MCF 10A (cell line): ENCODE measurements at regions not wholly inside any gene's neighbourhood (a gene's known extent, or its start where the extent isn't known, plus 50 kb on each side); places are given as distances from the start of the nearest gene placed in this dataset.
A peak's percentile ranks its signal among the peaks of the same experiment; 100 is the strongest.

Source experiments
- BruUV-seq: library from RNA; stranded (reverse); fragments of 400-500 nt; replicated peaks from 2 replicates; lab custom pipeline; 2021; lab: Mats Ljungman, UMichigan
- CTCF ChIA-PET: fragments of 300-600 bp; sonication (Branson Sonifier 250); formaldehyde crosslinking; extraction: SDS; loops from one replicate; lab custom pipeline; 2021; ENCODE audit warnings: antibody characterized with exemption, inconsistent platforms; lab: Yijun Ruan, JAX
- POLR2A ChIA-PET: fragments of 300-600, 350-650 bp; sonication (Branson Sonifier 250); formaldehyde crosslinking; extraction: SDS; loops from one replicate; lab custom pipeline; 2020; ENCODE audit warnings: antibody characterized with exemption, inconsistent platforms; lab: Yijun Ruan, JAX
- DNase-seq: peaks from one replicate; pipeline ENCODE4 v3.0.0-alpha.2; 2018; ENCODE audit not compliant: unreplicated experiment
- H3K27ac Mint-ChIP-seq: one replicate; pipeline ENCODE4 v1.8.0; 2022; ENCODE audit warnings: mild to moderate bottlenecking, low read depth, mixed read lengths; ENCODE audit not compliant: unreplicated experiment
- H3K27me3 Mint-ChIP-seq: one replicate; pipeline ENCODE4 v1.8.0; 2022; ENCODE audit warnings: mixed read lengths; ENCODE audit not compliant: insufficient read depth, unreplicated experiment
- H3K36me3 Mint-ChIP-seq: one replicate; pipeline ENCODE4 v1.8.0; 2022; ENCODE audit warnings: mild to moderate bottlenecking, moderate library complexity, mixed read lengths; ENCODE audit not compliant: insufficient read depth, unreplicated experiment
- H3K4me1 Mint-ChIP-seq: one replicate; pipeline ENCODE4 v1.8.0; 2022; ENCODE audit warnings: mixed read lengths; ENCODE audit not compliant: insufficient read depth, unreplicated experiment
- H3K4me3 Mint-ChIP-seq: one replicate; pipeline ENCODE4 v1.8.0; 2022; ENCODE audit warnings: mild to moderate bottlenecking, moderate library complexity, mixed read lengths; ENCODE audit not compliant: unreplicated experiment
- H3K9me3 Mint-ChIP-seq: one replicate; pipeline ENCODE4 v1.8.0; 2022; ENCODE audit warnings: mixed read lengths; ENCODE audit not compliant: unreplicated experiment
- CTCF ChIP-seq: fragments of 200-600 bp; IDR thresholded peaks from one replicate; pipeline ENCODE4 v1.8.0; 2022; ENCODE audit warnings: antibody characterized with exemption, mild to moderate bottlenecking; ENCODE audit not compliant: unreplicated experiment
- intact Hi-C: fragments of 100-400 bp; cut with micrococcal nuclease; formaldehyde crosslinking; loops from 2 replicates; pipeline ENCODE4 v1.14.1; 2022

- ChIA-PET POLR2A (no interaction called here), CTCF (interaction anchor here (0.6 to 1.0 kb wide), 2 partner anchors 680 to 799 kb away, joined by 3 to 5 read pairs; no protein-coding TSS in a partner anchor)
- no TSS peak for BruUV-seq
- H3K4me3 Mint-ChIP-seq: no peak overlapping the region
- no peaks in the 10 kb centered on the region for H3K36me3 Mint-ChIP-seq
- no peaks in the 10 kb centered on the region for H3K9me3 Mint-ChIP-seq
- intact Hi-C loops: loop anchor here (10.0 kb wide), 1 partner anchor 305 kb away; no protein-coding TSS in a partner anchor
- no peak for DNase-seq
- TF ChIP-seq CTCF: no peak
- H3K4me1 Mint-ChIP-seq: no peaks in the 10 kb centered on the region
- H3K27ac Mint-ChIP-seq: no peak overlapping the region
- no peaks in the 10 kb centered on the region for H3K27me3 Mint-ChIP-seq
Observed at GRCh38 chr1:164310166-164310565, 248.8 kb upstream of the PBX1 start.

GRCh38 chr1:164311377-164311776 lies 247.6 kb upstream of the PBX1 start:
- peak; percentile 13 for DNase-seq
- no peaks in the 10 kb centered on the region for H3K9me3 Mint-ChIP-seq
- intact Hi-C loops: loop anchor here (10.0 kb wide), 1 partner anchor 303 kb away; no protein-coding TSS in a partner anchor
- no peak overlapping the region for H3K4me3 Mint-ChIP-seq
- no peaks in the 10 kb centered on the region for H3K27me3 Mint-ChIP-seq
- H3K27ac Mint-ChIP-seq: no peak overlapping the region
- BruUV-seq: no TSS peak
- POLR2A ChIA-PET: interaction anchor here (1.3 kb wide), 1 partner anchor 11 kb away, joined by 3 read pairs; no protein-coding TSS in a partner anchor
- CTCF ChIA-PET: interaction anchor here (0.6 to 1.2 kb wide), 3 partner anchors 295 to 762 kb away, joined by 3 to 5 read pairs (median 4); no protein-coding TSS in a partner anchor
- TF ChIP-seq CTCF: no peak
- H3K4me1 Mint-ChIP-seq: no peaks in the 10 kb centered on the region
- H3K36me3 Mint-ChIP-seq: no peaks in the 10 kb centered on the region

DNA sequence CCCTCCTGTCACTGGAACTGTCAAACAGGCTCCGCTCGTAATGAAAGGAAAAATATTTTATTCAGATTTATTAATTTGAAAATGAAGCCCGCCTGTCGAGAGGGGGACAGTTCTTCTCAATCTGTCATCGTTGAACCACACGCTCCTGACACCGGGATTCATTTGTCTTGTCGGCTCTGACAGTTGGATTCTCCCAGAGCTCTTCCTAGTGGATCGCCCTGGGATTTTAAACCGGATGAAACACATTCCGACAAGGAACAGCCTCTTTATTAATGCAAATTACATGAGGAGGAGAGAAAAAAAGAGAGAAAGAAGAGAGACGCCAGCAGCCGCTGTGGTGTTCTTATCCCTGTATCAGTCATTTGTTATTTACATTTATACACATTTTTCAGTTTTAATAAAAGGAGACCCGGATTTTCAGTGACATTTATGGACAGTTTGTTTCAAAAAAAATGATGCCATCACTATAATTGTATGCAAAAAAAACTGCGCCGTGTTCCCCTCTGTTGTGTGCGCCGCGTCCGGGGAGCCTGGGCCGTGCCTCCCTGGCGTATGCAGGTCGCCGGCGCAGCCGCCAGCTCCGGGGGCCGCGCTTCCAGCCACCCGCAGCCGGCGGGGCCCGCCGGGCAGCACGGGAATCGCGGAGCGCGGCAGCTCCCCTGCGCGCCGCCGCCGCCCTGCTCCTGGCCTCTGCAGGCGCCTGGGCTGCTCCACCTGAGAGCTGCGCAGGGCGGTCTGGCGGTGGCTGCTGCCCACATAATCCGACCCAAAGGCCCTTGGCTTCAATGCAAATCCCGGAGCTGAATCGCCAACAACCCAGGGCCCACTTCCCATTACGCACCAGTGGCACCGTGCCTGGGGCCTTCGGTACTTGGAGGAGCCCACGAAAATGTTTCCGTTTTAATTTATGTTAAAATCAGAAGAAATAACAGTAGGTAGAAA lies 237.9 kb upstream of the PBX1 start:
- no TSS peak for BruUV-seq
- TF ChIP-seq CTCF: no peak
- Mint-ChIP-seq H3K4me3 (no peak overlapping the region), H3K27ac (no peak overlapping the region), H3K36me3 (no peaks in the 10 kb centered on the region), H3K27me3 (no peaks in the 10 kb centered on the region), H3K4me1 (no peaks in the 10 kb centered on the region), H3K9me3 (no peaks in the 10 kb centered on the region)
- ChIA-PET CTCF (interaction anchor here (0.5 to 0.7 kb wide), 3 partner anchors 525 to 1447 kb away, joined by 3 to 4 read pairs (median 3); no protein-coding TSS in a partner anchor), POLR2A (interaction anchor here (0.6 to 1.0 kb wide), 2 partner anchors 9 to 165 kb away, joined by 3 read pairs; no protein-coding TSS in a partner anchor)
- intact Hi-C loops: no loop called here
- DNase-seq: no peak

GRCh38 chr1:164325786-164326185 lies 233.2 kb upstream of the PBX1 start:
- POLR2A ChIA-PET: interaction anchor here (0.6 kb wide), 1 partner anchor 239 kb away, joined by 3 read pairs; no protein-coding TSS in a partner anchor
- Mint-ChIP-seq H3K4me1 (no peaks in the 10 kb centered on the region), H3K4me3 (no peak overlapping the region), H3K9me3 (peaks cover 9% of the 10 kb centered on the region), H3K27me3 (no peaks in the 10 kb centered on the region), H3K36me3 (no peaks in the 10 kb centered on the region), H3K27ac (no peak overlapping the region)
- no peak for TF ChIP-seq CTCF
- DNase-seq: no peak
- no TSS peak for BruUV-seq
- CTCF ChIA-PET: no interaction called here
- intact Hi-C loops: no loop called here
